Heart right ventricle (tissue), 16 donors: ENCODE measurements at regions not wholly inside any gene's neighbourhood (a gene's known extent, or its start where the extent isn't known, plus 50 kb on each side); places are given as distances from the start of the nearest gene placed in this dataset.

Experiments used
- ATAC-seq, 8 donors: fragments of 200-7000 bp; cut with Tn5 transposase; one replicate each; pipeline ENCODE4 v1.9.1; 2020; ENCODE audit warnings: mild to moderate bottlenecking in 8 of 8, moderate library complexity in 8 of 8, moderate number of reproducible peaks in 1 of 8
- DNase-seq, 2 donors: peaks; one replicate each; pipeline ENCODE4 v3.0.0-alpha.2; 2020
- H3K27ac ChIP-seq, 10 donors: fragments of 200-600 bp; sonication (generic) in 2 of 10; one replicate each; pipeline versions ENCODE4 v1.5.0 to v1.8.0; 2020 to 2022; ENCODE audit warnings: mild to moderate bottlenecking in 3 of 10
- H3K27me3 ChIP-seq, 7 donors: fragments of 200-600 bp; one replicate each; pipeline ENCODE4 v1.8.0; 2021 to 2022; ENCODE audit warnings: mild to moderate bottlenecking in 2 of 7
- H3K36me3 ChIP-seq, 9 donors: fragments of 200-600 bp; sonication (generic) in 1 of 9; one replicate each; pipeline versions ENCODE4 v1.5.0 to v1.8.0; 2020 to 2022; ENCODE audit warnings: mild to moderate bottlenecking in 2 of 9
- H3K4me1 ChIP-seq, 9 donors: fragments of 200-600 bp; sonication (generic) in 1 of 9; one replicate each; pipeline versions ENCODE4 v1.5.0 to v1.8.0; 2020 to 2022; ENCODE audit warnings: mild to moderate bottlenecking in 4 of 9
- H3K4me3 ChIP-seq, 10 donors: fragments of 200-600 bp; sonication (generic) in 2 of 10; one replicate each; pipeline versions ENCODE4 v1.5.0 to v1.8.0; 2020 to 2022; ENCODE audit warnings: mild to moderate bottlenecking in 7 of 10, moderate library complexity in 2 of 10
- H3K9me3 ChIP-seq, 11 donors: fragments of 200-600 bp in 10 of 11; sonication (generic) in 2 of 11; one replicate each; pipeline versions ENCODE4 v1.5.0 to v1.8.0; 2013 to 2022; ENCODE audit warnings: mild to moderate bottlenecking in 2 of 11, control low read depth in 1 of 11, moderate library complexity in 1 of 11
- CTCF ChIP-seq, 9 donors: fragments of 200-600 bp; sonication (generic) in 2 of 9; IDR thresholded peaks; one replicate each; pipeline versions ENCODE4 v1.5.0 to v1.8.0; 2021 to 2022; ENCODE audit warnings: antibody characterized with exemption in 9 of 9, mild to moderate bottlenecking in 5 of 9, moderate library complexity in 1 of 9
- WGBS, 2 donors: extraction: QIAGEN DNeasy Blood & Tissue Kit; methylation state at CpG; one replicate each; pipeline ENCODE4 v1.1.7; 2013; ENCODE audit warnings: inconsistent platforms in 1 of 2; 5-methylcytosine and 5-hydroxymethylcytosine counted together
- intact Hi-C, 10 donors: fragments of 100-400 bp; cut with DNase I; formaldehyde crosslinking; loops; one replicate each; pipeline versions ENCODE4 v1.11.1 to v1.14.2; 2022
- donor health status: Arrhythmogenic right ventricular cardiomyopathy.
- donor health status: ischemic (EF 13 %, LVEDD 7.1; RV severe dilation, severe dysfunction).
- donor health status: healthy with polysubstance abuse.
- donor health status: DM: no; HTN: yes; CAD: no.
- donor health status: DM: no; HTN: no; CAD: no.
- donor health status: ischemic (EF 25% LVEDD 6.9; RV normal size, moderate dysfunction).
- donor health status: ischemic (EF 25% LVEDD 5.7; RV mildly dilated, moderate dysfunction).
- donor health status: healthy.
- donor health status: DM: yes; HTN: yes; CAD: no.
- donor health status: Ischemic cardiomyopathy.
- donor health status: ischemic (EF 35%, LVEDD 5.7; RV mildly dilated, moderate dysfunction).
- donor health status: nonischemic (EF 11% LVEDD 7.7; RV severe dilation, severe dysfunction).
- donor health status: DM: yes; HTN: yes; CAD: no.
- donor health status: PGD.
- donor health status: ischemic (EF 29% LVEDD 5.4; RV normal size, mild dysfunction).
- donor health status: nonischemic (EF 23%, LVEDD 6.1; RV moderate dilation, normal function).

GRCh38 chr14:25843481-25844470, 754.1 kb downstream of the NOVA1 start:
- no peak overlapping the region for H3K27ac ChIP-seq
- H3K4me1 ChIP-seq: no peaks in the 10 kb centered on the region
- no peaks in the 10 kb centered on the region for H3K9me3 ChIP-seq
- ATAC-seq: no peak
- 63 to 64% methylated on average over 5 of the region's 5 CpGs for WGBS, 2 donors
- H3K27me3 ChIP-seq: no peaks in the 10 kb centered on the region
- H3K4me3 ChIP-seq: no peak overlapping the region
- TF ChIP-seq CTCF (IDR thresholded peaks at IDR 0.05): no peak
- H3K36me3 ChIP-seq: no peaks in the 10 kb centered on the region
- no peak for DNase-seq
- intact Hi-C loops: no loop called here

GRCh38 chr14:25841226-25841625, 756.6 kb downstream of the NOVA1 start:
- Histone ChIP-seq H3K27me3 (no peaks in the 10 kb centered on the region), H3K27ac (no peak overlapping the region), H3K36me3 (no peaks in the 10 kb centered on the region), H3K4me3 (no peak overlapping the region), H3K4me1 (no peaks in the 10 kb centered on the region), H3K9me3 (no peaks in the 10 kb centered on the region)
- intact Hi-C loops: no loop called here
- ATAC-seq (no peak), DNase-seq (no peak)
- 81 to 88% methylated on average over 2 of the region's 2 CpGs for WGBS, 2 donors
- no peak for TF ChIP-seq CTCF (IDR thresholded peaks at IDR 0.05)

- ATAC-seq: no peak
- 63 to 64% methylated on average over 3 of the region's 3 CpGs for WGBS, 2 donors
Observed at GRCh38 chr14:25837551-25837965, 760.3 kb downstream of the NOVA1 start.

GRCh38 chr14:25836636-25837035, 761.2 kb downstream of the NOVA1 start:
- ATAC-seq: no peak
- 18 to 30% methylated on average over 3 of the region's 3 CpGs for WGBS, 2 donors

More at GRCh38 chr14:25837551-25837965, 760.3 kb downstream of the NOVA1 start:
- H3K4me3 ChIP-seq: no peak overlapping the region
- H3K36me3 ChIP-seq: no peaks in the 10 kb centered on the region
- intact Hi-C loops: no loop called here
- no peaks in the 10 kb centered on the region for H3K9me3 ChIP-seq
- no peak for DNase-seq
- no peak for TF ChIP-seq CTCF (IDR thresholded peaks at IDR 0.05)
- H3K27me3 ChIP-seq: no peaks in the 10 kb centered on the region
- H3K4me1 ChIP-seq: no peaks in the 10 kb centered on the region
- no peak overlapping the region for H3K27ac ChIP-seq

More at GRCh38 chr14:25836636-25837035, 761.2 kb downstream of the NOVA1 start:
- Histone ChIP-seq H3K27ac (no peak overlapping the region), H3K36me3 (no peaks in the 10 kb centered on the region), H3K4me3 (no peak overlapping the region), H3K27me3 (no peaks in the 10 kb centered on the region), H3K9me3 (no peaks in the 10 kb centered on the region), H3K4me1 (no peaks in the 10 kb centered on the region)
- no peak for DNase-seq
- no peak for TF ChIP-seq CTCF (IDR thresholded peaks at IDR 0.05)
- intact Hi-C loops: no loop called here
